SK-N-SH (cell line): ENCODE measurements at regions not wholly inside any gene's neighbourhood (a gene's known extent, or its start where the extent isn't known, plus 50 kb on each side); places are given as distances from the start of the nearest gene placed in this dataset.
"Not testable (repeated sequence)": the region's sequence is repeated elsewhere in the genome, so short reads cannot be mapped to it uniquely, and the experiment has no call there.

Source experiments
- CHD2 ChIP-seq: fragments of 150-350 bp; IDR thresholded peaks from 2 replicates; pipeline ENCODE4 v1.6.1; 2018; ENCODE audit warnings: low read length; ENCODE audit not compliant: partially characterized antibody
- CTCF ChIP-seq: fragments of 200-600 bp; sonication (generic); IDR thresholded peaks from 2 replicates; pipeline ENCODE4 v1.6.1; 2017; ENCODE audit warnings: antibody characterized with exemption, mild to moderate bottlenecking, moderate library complexity
- FOXM1 ChIP-seq: IDR thresholded peaks from 2 replicates; pipeline ENCODE4 v1.4.0; 2012; ENCODE audit warnings: low read depth, mild to moderate bottlenecking
- GABPA ChIP-seq: IDR thresholded peaks from 2 replicates; pipeline ENCODE4 v1.4.0; 2012; ENCODE audit warnings: low read depth, mild to moderate bottlenecking
- IRF3 ChIP-seq: fragments of 150-350 bp; IDR thresholded peaks from 2 replicates; pipeline ENCODE4 v1.6.1; 2016; ENCODE audit warnings: mild to moderate bottlenecking, low read depth, low read length
- MEF2A ChIP-seq: IDR thresholded peaks from 2 replicates; pipeline ENCODE4 v1.4.0; 2012; ENCODE audit warnings: low read depth, borderline replicate concordance
- PBX3 ChIP-seq: IDR thresholded peaks from 2 replicates; pipeline ENCODE4; 2012
- POLR2AphosphoS5 ChIP-seq: IDR thresholded peaks from 2 replicates; pipeline ENCODE4 v1.6.1; 2012; ENCODE audit warnings: low read depth, low read length
- RAD21 ChIP-seq: IDR thresholded peaks from 2 replicates; pipeline ENCODE4 v1.6.1; 2012; ENCODE audit warnings: mild to moderate bottlenecking, low read length
- SMC3 ChIP-seq: IDR thresholded peaks from 2 replicates; pipeline ENCODE4 v1.6.1; 2012; ENCODE audit warnings: low read depth, low read length, improper control_type of control experiment
- TAF1 ChIP-seq: IDR thresholded peaks from 2 replicates; pipeline ENCODE4 v1.6.1; 2012; ENCODE audit warnings: low read depth, mild to moderate bottlenecking, low read length, moderate library complexity, borderline replicate concordance
- TEAD4 ChIP-seq: IDR thresholded peaks from 2 replicates; pipeline ENCODE4 v1.4.0; 2012; ENCODE audit warnings: mild to moderate bottlenecking, borderline replicate concordance; ENCODE audit not compliant: insufficient read depth

- TF ChIP-seq IRF3, TAF1, CTCF, SMC3, RAD21, CHD2, TEAD4, GABPA, FOXM1, PBX3, MEF2A, POLR2AphosphoS5: not testable (repeated sequence)
Measured at GRCh38 chr16:16742573-16742972, 363.6 kb downstream of the NPIPA7 start.
